Activated CD4-positive, alpha-beta T cell treated with anti-CD3 and anti-CD28 coated beads for 36 hours (primary cell): ENCODE measurements at regions not wholly inside any gene's neighbourhood (a gene's known extent, or its start where the extent isn't known, plus 50 kb on each side); places are given as distances from the start of the nearest gene placed in this dataset.
"Not testable (repeated sequence)": the region's sequence is repeated elsewhere in the genome, so short reads cannot be mapped to it uniquely, and the experiment has no call there.

Experiments
- ATAC-seq: fragments of 200-7000 bp; cut with Tn5 transposase; one replicate; pipeline ENCODE4 v1.10.0; 2021; ENCODE audit warnings: mild to moderate bottlenecking, moderate library complexity
- CTCF ChIA-PET: fragments of 350-600 bp; sonication (Branson Sonifier 250); formaldehyde crosslinking; loops from one replicate; lab custom pipeline; 2021; ENCODE audit warnings: antibody characterized with exemption; lab: Charles Lee
- POLR2A ChIA-PET: fragments of 350-600 bp; sonication (Branson Sonifier 250); formaldehyde crosslinking; loops from one replicate; lab custom pipeline; 2021; ENCODE audit warnings: antibody characterized with exemption, inconsistent platforms; lab: Charles Lee
- DNase-seq: peaks from one replicate; pipeline ENCODE4 v3.0.0-alpha.2; 2020
- H3K27ac Mint-ChIP-seq: one replicate; pipeline ENCODE4 v1.8.0; 2021; ENCODE audit warnings: mixed read lengths
- H3K27me3 Mint-ChIP-seq: one replicate; pipeline ENCODE4 v1.8.0; 2021; ENCODE audit warnings: mixed read lengths
- H3K36me3 Mint-ChIP-seq: one replicate; pipeline ENCODE4 v1.8.0; 2021; ENCODE audit warnings: low read depth, mixed read lengths
- H3K4me1 Mint-ChIP-seq: one replicate; pipeline ENCODE4 v1.8.0; 2021; ENCODE audit warnings: mixed read lengths
- H3K4me3 Mint-ChIP-seq: one replicate; pipeline ENCODE4 v1.8.0; 2021; ENCODE audit warnings: mild to moderate bottlenecking, moderate library complexity, mixed read lengths
- H3K9me3 Mint-ChIP-seq: one replicate; pipeline ENCODE4 v1.8.0; 2021; ENCODE audit warnings: low read depth, mixed read lengths
- intact Hi-C, 2 experiments: fragments of 100-400 bp; cut with DNase I in 1 of 2; cut with micrococcal nuclease in 1 of 2; formaldehyde crosslinking; loops; one replicate each; pipeline versions ENCODE4 v1.14.2 to v1.15.1; 2022 to 2024; cut with DNase I, micrococcal nuclease

DNA sequence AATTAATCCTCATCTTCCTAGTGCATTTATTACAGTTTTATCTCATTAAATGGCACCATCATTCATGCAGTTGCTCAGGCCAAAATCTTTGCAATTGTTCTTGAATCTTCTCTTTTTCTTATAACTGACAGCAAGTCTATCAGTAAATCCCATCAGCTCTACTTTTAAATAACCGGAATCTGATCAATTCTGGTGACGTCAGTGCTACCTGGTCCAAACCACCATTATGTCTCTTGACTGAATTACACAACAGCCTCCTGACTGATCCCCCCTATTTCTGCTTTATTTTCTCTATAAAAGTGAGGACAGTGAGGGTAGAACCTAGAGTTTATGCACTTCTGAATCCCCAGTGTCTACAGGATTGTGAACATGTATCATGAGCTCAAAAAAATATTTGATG lies 787.4 kb downstream of the AACS start:
- H3K27me3 Mint-ChIP-seq: no peaks in the 10 kb centered on the region
- H3K4me3 Mint-ChIP-seq: no peak overlapping the region
- H3K9me3 Mint-ChIP-seq: peaks cover 2% of the 10 kb centered on the region
- H3K4me1 Mint-ChIP-seq: no peaks in the 10 kb centered on the region
- no peak overlapping the region for H3K27ac Mint-ChIP-seq
- ChIA-PET CTCF (no interaction called here), POLR2A (no interaction called here)
- intact Hi-C loops: no loop called here
- H3K36me3 Mint-ChIP-seq: no peaks in the 10 kb centered on the region
- ATAC-seq (no peak), DNase-seq (no peak)

GRCh38 chr12:125853670-125854069 lies 788.4 kb downstream of the AACS start:
- Mint-ChIP-seq H3K27me3 (no peaks in the 10 kb centered on the region), H3K4me3 (no peak overlapping the region)

GRCh38 chr12:125856366-125856765 lies 791.1 kb downstream of the AACS start:
- H3K36me3 Mint-ChIP-seq: no peaks in the 10 kb centered on the region
- DNase-seq (no peak), ATAC-seq (no peak)
- no peak overlapping the region for H3K27ac Mint-ChIP-seq
- peaks cover 5% of the 10 kb centered on the region for H3K27me3 Mint-ChIP-seq
- no peak overlapping the region for H3K4me3 Mint-ChIP-seq
- H3K9me3 Mint-ChIP-seq: peaks cover 6% of the 10 kb centered on the region
- CTCF ChIA-PET: no interaction called here
- POLR2A ChIA-PET: no interaction called here
- intact Hi-C loops: no loop called here
- H3K4me1 Mint-ChIP-seq: no peaks in the 10 kb centered on the region

More at GRCh38 chr12:125853670-125854069, 788.4 kb downstream of the AACS start:
- no peak overlapping the region for H3K27ac Mint-ChIP-seq
- POLR2A ChIA-PET: no interaction called here
- H3K36me3 Mint-ChIP-seq: no peaks in the 10 kb centered on the region
- DNase-seq (no peak), ATAC-seq (no peak)
- intact Hi-C loops: no loop called here
- H3K4me1 Mint-ChIP-seq: no peaks in the 10 kb centered on the region
- H3K9me3 Mint-ChIP-seq: peaks cover 2% of the 10 kb centered on the region
- CTCF ChIA-PET: no interaction called here

GRCh38 chr12:125856896-125857295 lies 791.7 kb downstream of the AACS start:
- peaks cover 5% of the 10 kb centered on the region for H3K27me3 Mint-ChIP-seq
- ATAC-seq (no peak), DNase-seq (no peak)
- no peaks in the 10 kb centered on the region for H3K36me3 Mint-ChIP-seq
- peaks cover 6% of the 10 kb centered on the region for H3K9me3 Mint-ChIP-seq
- CTCF ChIA-PET: no interaction called here
- H3K4me3 Mint-ChIP-seq: no peak overlapping the region
- no peak overlapping the region for H3K27ac Mint-ChIP-seq
- POLR2A ChIA-PET: no interaction called here
- H3K4me1 Mint-ChIP-seq: no peaks in the 10 kb centered on the region
- intact Hi-C loops: no loop called here

GRCh38 chr12:125860672-125861288 lies 795.5 kb downstream of the AACS start:
- no peak for ATAC-seq
- no peak for DNase-seq
- Mint-ChIP-seq H3K27ac (no peak overlapping the region), H3K36me3 (no peaks in the 10 kb centered on the region), H3K4me1 (no peaks in the 10 kb centered on the region), H3K4me3 (no peak overlapping the region), H3K9me3 (peaks cover 5% of the 10 kb centered on the region), H3K27me3 (peaks cover 7% of the 10 kb centered on the region)
- ChIA-PET POLR2A (no interaction called here), CTCF (no interaction called here)
- intact Hi-C loops: no loop called here

- ChIA-PET CTCF (no interaction called here), POLR2A (no interaction called here)
- H3K27ac Mint-ChIP-seq: no peak overlapping the region
- ATAC-seq (no peak), DNase-seq (peak; percentile 9)
- intact Hi-C loops: no loop called here
- H3K36me3 Mint-ChIP-seq: no peaks in the 10 kb centered on the region
- peaks cover 7% of the 10 kb centered on the region for H3K27me3 Mint-ChIP-seq
- peaks cover 5% of the 10 kb centered on the region for H3K9me3 Mint-ChIP-seq
- no peak overlapping the region for H3K4me3 Mint-ChIP-seq
- H3K4me1 Mint-ChIP-seq: no peaks in the 10 kb centered on the region
Measured at GRCh38 chr12:125861299-125862281, 796.4 kb downstream of the AACS start.

GRCh38 chr12:125865236-125865635 lies 800.0 kb downstream of the AACS start:
- intact Hi-C loops, H3K27me3 Mint-ChIP-seq, DNase-seq, POLR2A ChIA-PET, H3K27ac Mint-ChIP-seq, ATAC-seq, H3K4me1 Mint-ChIP-seq, CTCF ChIA-PET, H3K4me3 Mint-ChIP-seq, H3K9me3 Mint-ChIP-seq, H3K36me3 Mint-ChIP-seq: not testable (repeated sequence)

- no peak overlapping the region for H3K4me3 Mint-ChIP-seq
- H3K27me3 Mint-ChIP-seq: peaks cover 2% of the 10 kb centered on the region
- POLR2A ChIA-PET: no interaction called here
- DNase-seq (no peak), ATAC-seq (no peak)
- no peaks in the 10 kb centered on the region for H3K9me3 Mint-ChIP-seq
- H3K4me1 Mint-ChIP-seq: no peaks in the 10 kb centered on the region
- intact Hi-C loops: no loop called here
- CTCF ChIA-PET: no interaction called here
- no peak overlapping the region for H3K27ac Mint-ChIP-seq
- H3K36me3 Mint-ChIP-seq: no peaks in the 10 kb centered on the region
Measured at GRCh38 chr12:125871811-125872594, 806.8 kb downstream of the AACS start.

- H3K36me3 Mint-ChIP-seq: no peaks in the 10 kb centered on the region
- ChIA-PET POLR2A (no interaction called here), CTCF (no interaction called here)
- intact Hi-C loops: no loop called here
- DNase-seq (no peak), ATAC-seq (no peak)
- H3K27ac Mint-ChIP-seq: no peak overlapping the region
- no peaks in the 10 kb centered on the region for H3K4me1 Mint-ChIP-seq
- H3K4me3 Mint-ChIP-seq: no peak overlapping the region
- H3K27me3 Mint-ChIP-seq: peaks cover 2% of the 10 kb centered on the region
- H3K9me3 Mint-ChIP-seq: no peaks in the 10 kb centered on the region
Measured at GRCh38 chr12:125873016-125873415, 807.8 kb downstream of the AACS start.

DNA sequence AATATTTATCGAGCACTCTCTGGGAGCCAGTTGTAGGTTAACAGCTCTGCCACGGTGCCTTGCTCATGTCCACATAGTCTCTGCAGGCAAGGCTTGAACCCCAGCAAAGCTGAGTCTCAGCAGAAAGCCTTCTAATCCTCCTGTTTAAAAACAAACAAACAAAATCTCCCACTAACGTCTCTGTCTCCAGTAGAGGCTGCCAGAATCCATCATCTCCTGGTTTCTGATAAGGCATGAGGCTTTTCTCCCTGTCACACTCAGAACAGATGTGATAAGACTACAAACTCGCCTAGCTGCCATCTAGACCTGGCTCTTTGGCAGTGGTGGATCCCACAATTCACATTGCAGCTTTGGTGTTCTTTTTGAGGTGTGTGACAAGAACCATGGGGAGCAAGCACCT lies 813.2 kb downstream of the AACS start:
- ATAC-seq: no peak
- Mint-ChIP-seq H3K27ac (no peak overlapping the region), H3K4me3 (no peak overlapping the region), H3K36me3 (no peaks in the 10 kb centered on the region), H3K9me3 (no peaks in the 10 kb centered on the region), H3K4me1 (no peaks in the 10 kb centered on the region), H3K27me3 (no peaks in the 10 kb centered on the region)
- intact Hi-C loops: no loop called here
- DNase-seq: no peak
- ChIA-PET POLR2A (no interaction called here), CTCF (no interaction called here)

DNA sequence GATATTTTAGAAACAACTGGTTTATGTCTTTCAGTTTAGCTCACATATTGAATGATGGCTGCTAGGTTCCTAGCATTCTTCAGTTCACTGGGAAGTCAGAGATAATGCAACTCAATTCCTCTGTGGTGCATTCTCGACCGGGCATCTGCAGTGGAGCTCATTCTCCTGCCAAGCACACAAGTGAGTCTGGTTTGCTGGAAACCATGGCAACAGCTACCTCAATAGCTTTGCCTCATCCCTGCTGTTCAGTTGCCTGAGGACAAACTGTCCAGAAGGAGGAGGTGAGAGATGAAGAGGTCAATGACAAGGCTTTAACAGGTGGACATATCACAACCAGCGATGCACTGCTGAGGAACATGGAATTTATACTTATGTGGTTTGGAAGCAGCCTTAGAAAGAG lies 816.9 kb downstream of the AACS start:
- Mint-ChIP-seq H3K27ac (no peak overlapping the region), H3K4me1 (no peaks in the 10 kb centered on the region), H3K36me3 (no peaks in the 10 kb centered on the region), H3K27me3 (no peaks in the 10 kb centered on the region), H3K4me3 (no peak overlapping the region), H3K9me3 (peaks cover 2% of the 10 kb centered on the region)
- DNase-seq: no peak
- CTCF ChIA-PET: no interaction called here
- intact Hi-C loops: no loop called here
- no peak for ATAC-seq
- POLR2A ChIA-PET: no interaction called here
